ENCODE measurements at regions not wholly inside any gene's neighbourhood (a gene's known extent, or its start where the extent isn't known, plus 50 kb on each side); places are given as distances from the start of the nearest gene placed in this dataset.

- TF ChIP-seq CTCF (IDR thresholded peaks at IDR 0.05), result no peak
- TF ChIP-seq ZFX (IDR thresholded peaks at IDR 0.05; ENCODE audit: borderline replicate concordance), result no peak
Measured at GRCh38 chr13:44163108-44163507, 210.5 kb upstream of the SERP2 start.

Data from 22Rv1 (cell line).